HL-60/S4 treated with retinoic acid at 250 ng/mL for 4 days and 3 days (cell line): ENCODE measurements at regions not wholly inside any gene's neighbourhood (a gene's known extent, or its start where the extent isn't known, plus 50 kb on each side); places are given as distances from the start of the nearest gene placed in this dataset.

ENCODE experiments used
- in situ Hi-C: fragments of 300-500 bp; cut with MboI; formaldehyde crosslinking; loops from 2 replicates; pipeline ENCODE4 v1.7.0; 2022; ENCODE audit warnings: low sequenced_read_pairs

DNA sequence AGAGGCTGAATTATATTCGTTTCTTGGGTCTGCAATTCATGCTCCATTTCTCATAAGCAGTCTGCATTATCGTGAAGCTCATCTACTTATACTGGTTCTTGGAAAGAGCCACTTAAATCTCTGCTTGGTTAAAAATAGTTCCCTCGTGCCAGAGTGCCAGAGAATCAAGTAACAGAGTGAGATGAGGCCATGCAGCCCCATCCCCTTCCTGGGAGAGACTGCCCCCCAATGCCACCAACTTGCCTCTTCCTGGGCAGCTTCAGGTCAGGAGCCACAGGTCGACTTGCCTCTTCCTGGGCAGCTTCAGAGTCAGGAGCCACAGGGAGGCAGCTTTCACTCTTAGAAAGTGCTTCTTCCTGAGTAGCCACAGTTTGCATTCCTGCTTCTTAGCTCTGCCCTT is 223.9 kb upstream of the ZBED5 start:
- in situ Hi-C loops: no loop called here

DNA sequence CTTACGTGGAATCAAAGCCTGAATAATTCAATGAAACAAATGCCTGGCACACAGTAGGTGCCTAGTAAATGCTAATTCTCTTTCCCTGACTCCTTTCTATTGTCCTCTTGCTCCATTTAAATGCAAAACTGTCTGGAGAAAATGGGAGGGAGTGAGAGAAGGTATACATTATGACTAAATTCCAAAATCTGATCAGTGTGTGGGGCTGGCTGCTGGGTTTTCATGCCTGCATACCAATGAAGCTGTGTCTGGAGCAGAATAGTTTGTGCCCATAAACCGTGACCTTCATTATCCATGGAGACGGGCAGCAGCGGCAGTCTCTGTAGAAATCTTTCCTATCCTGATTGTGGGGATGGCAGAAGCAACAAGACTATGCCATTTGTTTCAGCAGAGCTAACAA is 223.4 kb upstream of the ZBED5 start:
- in situ Hi-C loops: no loop called here

DNA sequence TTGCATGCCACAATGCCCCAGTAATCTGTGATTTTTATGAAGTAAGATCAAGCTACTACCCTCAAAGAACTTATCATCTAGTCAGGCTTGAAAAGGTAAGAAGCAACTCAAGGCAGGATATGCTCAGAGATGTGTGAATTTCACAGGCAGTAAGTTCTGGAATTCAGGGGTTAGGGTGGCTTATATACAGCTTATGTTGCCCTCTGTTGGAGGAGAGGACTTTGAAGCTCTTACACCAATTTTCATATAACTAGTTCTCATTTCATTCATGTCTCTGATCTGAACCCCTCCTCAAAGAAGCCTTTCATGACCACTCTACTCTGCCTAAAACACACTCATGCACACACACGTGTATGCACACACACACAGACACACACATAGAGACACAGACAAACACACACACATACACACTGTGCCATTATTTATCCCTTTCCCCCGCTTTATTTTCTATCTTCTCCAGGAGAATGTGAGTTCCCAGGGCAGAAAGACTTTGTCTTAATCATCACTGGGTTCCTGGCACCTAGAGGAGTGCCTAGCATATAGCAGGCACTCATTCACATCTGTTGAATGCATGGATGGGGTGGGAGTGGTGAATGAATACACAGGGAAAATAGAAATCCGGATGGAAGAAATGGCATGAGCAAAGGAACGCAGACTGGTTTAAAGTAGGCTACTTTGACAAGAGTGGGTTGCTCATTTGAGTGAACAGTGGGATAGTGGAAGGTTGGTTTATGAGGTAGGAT is 220.7 kb upstream of the ZBED5 start:
- in situ Hi-C loops: no loop called here

DNA sequence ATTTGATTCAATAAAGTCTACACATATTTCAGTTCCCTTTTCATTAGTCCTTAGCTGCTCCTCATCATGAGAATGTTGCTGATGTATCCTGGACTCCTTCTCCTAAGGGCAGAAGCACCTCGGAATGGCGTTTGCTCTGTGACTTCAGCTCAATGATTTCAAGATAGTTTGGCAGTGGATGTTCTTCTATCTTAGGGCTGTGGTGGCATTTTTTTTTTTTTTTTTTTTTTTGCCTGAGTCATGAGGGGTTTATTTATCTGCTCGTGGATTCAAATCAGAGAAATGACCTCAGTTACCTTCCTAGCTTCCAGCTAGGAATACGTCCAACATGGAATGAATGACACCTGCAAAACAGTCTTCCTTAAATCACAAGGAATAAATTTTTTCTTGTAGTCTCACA is 220.0 kb upstream of the ZBED5 start:
- in situ Hi-C loops: no loop called here

DNA sequence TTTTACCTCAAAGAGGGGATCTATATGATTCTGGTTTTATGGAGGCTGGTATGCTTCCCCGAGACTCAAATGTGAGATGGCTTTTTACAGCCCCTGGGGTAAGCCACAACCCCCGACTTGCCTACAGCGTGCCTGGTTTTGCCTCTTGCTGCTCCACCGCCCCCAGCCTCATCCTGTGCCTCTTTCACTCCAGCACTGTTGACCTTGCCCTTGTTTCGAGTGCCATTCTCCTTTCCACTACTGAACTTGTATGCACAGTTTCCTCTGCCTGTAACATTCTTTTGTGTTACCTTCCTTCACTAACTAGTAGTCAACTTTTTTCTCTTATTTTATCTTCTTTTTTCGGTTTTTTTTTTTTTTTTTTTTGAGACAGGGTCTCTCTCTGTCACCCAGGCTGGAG is 219.0 kb upstream of the ZBED5 start:
- in situ Hi-C loops: no loop called here

DNA sequence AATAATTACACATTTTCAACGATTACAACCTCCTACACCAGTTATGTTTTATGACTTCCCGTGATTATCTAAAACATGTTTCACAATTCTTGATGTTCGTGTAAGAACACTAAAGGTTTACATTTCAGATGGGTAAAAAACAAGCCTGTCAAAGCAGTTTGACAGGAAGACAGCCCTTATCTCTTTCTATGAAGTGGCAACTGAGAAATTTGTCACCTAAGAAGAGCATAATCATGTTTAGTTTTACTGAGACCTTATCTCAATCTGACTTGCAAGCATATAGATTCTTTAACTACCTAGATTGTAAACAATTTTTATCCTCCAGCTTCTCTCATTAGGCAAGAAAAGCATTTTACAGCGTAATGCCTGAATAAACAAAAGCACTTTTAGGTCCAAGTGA is 218.4 kb upstream of the ZBED5 start:
- in situ Hi-C loops: no loop called here

DNA sequence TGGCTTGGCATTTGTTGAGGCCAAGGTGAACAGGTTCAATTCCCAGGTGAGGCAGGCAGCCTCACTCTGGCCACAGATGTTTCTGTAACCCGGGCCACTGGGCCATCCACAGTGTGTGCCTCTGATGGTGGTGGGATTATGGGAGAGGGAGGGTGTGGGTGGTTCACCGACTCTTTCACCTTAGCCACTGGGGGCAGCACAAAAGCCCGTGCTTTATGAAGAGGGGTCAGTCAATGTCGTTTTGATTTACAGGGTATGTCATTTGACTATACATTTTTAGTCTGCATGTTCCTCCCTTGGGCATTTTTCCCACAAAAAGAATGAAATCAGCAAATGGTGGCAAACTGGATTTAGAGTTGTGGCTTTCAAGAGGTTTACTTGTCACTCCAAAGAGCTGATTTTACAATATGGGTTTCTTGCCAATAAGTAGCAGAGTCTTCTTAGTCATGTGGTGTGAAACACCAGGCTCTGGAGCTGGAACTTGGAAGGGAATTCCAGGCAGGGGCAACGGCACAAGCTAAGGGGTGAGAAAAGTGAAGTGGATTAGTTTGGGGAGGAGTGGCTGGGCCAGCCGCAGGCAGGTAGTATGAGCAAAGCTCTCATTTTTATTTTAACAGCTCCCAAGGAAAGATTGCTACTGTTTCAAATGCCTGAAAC is 217.8 kb upstream of the ZBED5 start:
- in situ Hi-C loops: no loop called here

DNA sequence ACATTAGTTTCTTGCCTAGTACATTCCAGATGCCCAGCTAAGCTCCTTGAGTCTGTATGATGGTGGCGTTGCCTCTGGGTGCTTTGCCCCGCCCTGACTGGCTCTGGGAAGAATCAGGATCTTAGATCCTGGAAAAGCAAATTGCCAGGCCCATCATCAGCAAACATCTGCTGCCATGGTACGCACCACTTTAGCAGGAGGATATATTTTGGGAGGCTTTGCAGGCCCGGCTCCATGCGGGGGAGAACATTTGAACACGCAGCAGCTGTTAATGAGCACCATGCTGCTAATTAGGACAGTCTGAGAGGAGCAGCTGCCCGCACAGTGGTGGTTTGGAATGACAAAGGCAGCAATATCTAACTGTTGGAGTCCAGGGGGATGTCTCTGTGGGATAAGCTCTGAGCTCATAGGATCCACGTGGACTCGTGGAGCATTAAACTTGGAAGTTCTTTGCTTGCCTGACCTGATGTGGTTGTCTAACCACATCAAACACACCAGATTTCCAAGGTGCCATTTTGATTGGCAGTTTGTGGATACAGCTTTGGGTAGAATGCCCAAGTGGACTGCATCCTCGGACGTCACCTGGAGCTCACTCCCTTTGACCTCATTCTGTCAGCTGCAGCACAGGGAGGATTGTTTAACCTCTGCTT is 217.0 kb upstream of the ZBED5 start:
- in situ Hi-C loops: no loop called here

DNA sequence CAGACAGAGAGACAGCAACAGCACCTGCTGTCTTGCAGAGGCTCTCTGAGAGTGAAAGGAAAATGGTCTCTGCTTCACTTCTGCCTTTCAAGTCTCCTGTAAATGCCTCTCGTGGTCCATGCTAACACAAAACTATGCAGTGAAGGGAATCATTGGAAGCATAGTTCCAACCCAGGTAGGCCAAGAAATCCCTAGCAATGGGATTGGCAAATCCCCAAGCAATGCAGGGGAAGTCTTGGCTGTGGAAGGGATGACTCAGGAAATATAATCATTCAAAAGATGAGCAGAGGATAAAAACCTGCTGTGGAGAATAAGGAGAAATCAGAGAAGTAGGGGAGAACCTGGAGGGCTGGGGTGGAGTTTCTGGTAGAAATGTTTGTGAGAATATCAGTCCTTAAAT is 216.1 kb upstream of the ZBED5 start:
- in situ Hi-C loops: no loop called here

DNA sequence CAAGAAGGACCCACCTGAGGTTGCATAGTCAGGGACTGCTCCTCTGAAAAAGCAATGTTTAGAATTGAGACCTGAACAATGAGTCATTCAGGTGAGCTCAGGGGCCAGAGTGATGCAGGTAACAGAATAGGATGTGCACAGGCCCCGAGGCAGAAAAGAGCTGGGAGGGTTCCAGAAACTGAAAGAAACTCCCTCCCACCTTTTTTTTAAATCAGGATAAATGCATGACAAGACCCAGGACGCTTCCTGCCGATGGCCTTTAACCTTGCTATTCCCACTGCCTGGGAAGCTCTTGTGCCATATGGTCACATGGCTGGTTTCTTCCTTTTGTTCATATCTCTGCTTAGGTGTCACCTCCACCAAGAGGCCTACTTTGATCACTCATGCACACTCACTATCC is 214.2 kb upstream of the ZBED5 start:
- in situ Hi-C loops: no loop called here

DNA sequence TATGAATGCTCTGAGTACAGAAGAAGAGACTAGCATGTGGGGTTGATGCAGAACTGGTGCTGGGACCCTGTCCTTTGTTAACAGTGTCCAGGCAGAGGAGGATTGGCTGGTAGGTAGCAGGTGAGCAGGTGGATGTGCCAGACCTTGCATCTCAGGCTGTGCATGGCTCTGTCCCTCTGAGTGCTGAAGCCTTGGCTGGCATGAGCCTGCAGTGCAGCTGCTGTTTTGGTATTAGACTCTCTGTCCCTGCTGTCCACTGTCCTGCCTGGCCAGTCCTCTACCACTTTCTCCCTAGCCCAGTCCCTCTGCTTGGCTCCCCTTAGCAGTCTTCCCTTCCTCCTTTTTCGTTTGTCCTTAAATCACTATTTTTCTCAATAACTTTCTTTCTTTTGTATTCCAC is 213.6 kb upstream of the ZBED5 start:
- in situ Hi-C loops: no loop called here

DNA sequence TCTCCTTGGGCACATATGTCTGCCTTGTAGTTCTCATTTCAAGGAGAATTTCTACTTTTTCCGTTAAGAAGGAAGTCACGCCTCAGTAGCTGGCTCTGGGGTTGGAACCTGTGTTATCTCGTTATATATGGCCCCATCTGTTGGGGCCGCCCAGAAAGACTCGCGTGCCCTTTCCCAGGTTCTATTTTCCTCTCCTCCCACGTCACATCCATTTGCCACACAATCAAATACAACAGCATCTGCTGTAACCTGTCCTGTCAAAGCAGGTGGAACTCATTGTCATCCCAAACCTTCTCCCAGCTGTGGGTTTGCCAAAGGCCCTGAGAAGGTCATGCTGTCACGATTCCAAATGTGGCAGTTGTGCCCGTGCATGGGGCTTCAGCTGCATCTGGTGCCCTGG is 213.1 kb upstream of the ZBED5 start:
- in situ Hi-C loops: no loop called here

DNA sequence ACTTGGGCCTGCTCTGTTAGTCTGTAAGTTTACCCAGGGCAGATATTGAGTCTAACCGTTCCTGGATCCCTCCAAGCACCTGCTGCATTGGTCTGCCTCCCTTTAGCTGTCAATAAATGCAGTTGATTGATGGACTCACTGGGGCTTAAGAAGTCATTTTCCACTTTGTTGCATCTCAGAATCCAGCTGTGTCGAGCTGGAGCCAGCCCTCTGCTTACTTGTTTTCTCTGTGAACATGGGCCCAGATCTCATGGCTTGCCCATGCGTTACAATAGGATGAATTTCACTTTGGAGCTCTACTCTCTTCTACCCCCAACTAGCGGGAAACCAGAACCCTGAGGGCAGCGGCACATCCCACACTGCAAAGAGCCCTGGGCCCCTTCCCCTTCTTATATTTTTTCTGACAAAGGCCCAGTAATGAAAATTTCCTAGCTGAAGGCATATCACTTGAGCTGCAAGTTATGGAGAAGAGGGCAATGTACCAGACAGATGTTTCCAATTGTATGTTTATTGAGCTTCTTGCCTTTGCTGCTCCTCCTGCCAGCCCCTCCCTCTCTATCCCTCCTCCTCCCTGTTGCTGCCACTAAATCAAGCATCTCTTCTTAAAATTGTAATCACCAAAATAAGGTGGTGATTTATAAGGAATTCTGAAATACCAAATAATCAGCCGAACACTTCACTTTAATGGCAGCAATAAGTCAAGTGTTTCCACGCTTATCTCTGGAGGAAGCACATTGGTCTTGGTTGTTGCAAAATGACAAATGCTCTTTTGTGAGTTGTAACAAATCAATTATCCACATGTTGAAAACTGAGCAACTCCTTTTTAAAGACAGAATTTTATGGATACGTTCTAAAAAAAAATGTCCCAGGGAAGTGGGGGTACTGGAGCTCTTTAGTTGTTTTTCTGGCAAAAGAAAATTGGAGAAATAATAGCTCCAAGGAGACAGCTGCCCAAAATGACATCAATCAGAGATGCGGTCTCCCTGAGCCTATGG is 212.3 kb upstream of the ZBED5 start:
- in situ Hi-C loops: no loop called here

DNA sequence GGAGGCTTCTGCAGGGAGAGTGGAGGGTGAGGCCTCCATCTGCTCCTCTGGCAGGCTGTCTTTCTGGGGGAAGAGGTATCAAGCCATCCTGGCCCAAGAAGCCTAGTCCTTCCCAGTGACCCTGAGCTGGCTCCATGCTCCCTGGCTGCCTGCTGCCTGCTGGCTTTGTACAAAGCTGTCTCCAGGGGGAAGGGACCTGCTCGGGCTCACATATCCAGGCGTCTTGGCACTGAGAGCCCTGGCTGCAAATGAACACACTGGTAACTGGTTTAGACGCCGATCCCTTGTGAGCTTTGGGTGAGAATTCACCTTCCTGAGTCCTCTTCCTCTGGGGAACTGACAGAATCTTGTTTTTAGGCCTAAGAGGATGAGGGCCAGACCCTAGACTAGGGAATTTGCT is 210.3 kb upstream of the ZBED5 start:
- in situ Hi-C loops: no loop called here

DNA sequence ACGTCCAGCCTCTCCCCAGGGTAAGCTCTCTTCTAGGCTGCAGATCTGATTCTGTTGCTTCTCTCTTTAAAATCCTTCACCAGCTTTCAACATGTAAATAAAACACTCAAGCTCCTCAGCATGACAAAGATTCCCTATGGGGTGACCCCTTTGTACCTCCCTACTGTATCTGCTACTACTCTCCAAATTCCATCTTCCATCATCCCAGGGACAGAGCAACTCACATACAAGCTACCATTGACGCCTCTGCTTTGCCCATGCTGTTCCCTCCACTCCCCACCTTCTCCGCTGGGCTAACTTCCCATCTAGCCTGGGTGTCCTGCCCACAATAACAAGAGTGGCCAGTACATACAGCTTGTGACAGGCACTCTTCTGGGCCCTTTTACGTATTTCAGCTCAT is 207.5 kb upstream of the ZBED5 start:
- in situ Hi-C loops: no loop called here

DNA sequence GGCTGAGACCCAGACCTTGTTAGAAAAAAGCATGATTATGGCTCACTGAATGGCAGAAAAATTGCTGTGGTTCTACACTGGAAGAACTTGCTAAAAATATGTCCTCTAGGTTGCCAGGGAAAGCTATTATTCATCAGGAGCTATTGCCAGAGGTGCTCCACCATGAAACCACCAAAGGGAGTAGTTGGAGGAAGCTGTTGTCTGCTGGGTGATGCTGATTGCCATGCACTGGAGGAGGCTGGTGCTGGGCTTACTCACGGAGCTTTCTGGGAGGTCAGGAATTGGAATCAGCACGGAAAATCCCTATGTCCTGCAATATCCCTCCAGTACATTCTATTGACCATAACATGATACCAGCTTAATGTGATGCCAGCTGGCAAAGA is 199.6 kb upstream of the ZBED5 start:
- in situ Hi-C loops: no loop called here

DNA sequence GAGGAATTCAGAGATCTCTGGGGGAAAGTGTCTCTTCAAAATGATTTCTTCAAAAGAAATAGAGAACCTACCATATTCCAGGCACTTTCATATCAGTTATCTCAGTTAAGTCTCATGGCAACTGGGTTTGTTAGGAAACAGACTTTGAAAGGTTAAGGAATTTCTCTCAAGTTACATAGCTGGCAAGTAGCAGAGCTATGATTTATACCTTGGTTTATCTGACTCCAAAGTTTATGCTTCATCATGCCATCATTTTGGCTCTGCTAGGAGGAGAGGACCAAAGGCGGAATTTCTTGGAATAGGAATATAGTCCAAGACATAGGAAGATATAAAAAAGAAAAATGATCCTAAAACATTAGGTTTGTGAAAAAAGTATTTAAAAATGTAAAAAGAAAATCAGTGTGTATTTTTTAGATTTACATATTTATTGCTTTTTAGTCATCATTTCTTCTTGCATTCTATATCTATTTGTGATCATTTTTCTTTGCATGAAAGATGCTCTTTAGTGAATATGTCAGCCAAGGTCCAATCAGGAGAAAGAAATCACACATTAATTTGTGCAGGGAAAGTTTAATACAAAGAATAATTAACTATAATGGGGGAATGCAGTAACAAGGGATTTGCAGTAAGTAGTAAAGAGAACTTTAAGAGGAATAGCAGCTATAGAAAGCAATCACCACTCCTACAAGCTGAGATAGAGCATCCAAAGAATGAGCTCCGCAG is 199.1 kb upstream of the ZBED5 start:
- in situ Hi-C loops: no loop called here

DNA sequence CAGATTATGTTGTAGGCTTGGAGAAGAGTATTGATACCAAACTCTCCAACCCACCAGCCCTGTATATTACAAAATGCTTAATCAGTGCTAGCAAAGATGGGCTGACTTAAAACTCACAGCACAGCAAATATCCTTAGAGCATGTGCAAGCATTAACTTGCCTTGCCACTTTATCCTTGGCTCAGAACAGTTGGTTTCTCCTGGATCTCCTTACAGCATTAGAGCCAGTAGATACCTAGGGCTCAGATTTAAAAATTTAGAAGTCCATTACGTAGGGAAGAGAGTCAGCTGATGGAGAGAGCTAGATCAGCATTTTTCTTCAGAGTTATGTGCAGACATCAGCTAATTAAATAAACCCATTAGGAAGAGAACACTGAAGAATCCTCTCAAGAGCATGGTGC is 198.5 kb upstream of the ZBED5 start:
- in situ Hi-C loops: no loop called here

DNA sequence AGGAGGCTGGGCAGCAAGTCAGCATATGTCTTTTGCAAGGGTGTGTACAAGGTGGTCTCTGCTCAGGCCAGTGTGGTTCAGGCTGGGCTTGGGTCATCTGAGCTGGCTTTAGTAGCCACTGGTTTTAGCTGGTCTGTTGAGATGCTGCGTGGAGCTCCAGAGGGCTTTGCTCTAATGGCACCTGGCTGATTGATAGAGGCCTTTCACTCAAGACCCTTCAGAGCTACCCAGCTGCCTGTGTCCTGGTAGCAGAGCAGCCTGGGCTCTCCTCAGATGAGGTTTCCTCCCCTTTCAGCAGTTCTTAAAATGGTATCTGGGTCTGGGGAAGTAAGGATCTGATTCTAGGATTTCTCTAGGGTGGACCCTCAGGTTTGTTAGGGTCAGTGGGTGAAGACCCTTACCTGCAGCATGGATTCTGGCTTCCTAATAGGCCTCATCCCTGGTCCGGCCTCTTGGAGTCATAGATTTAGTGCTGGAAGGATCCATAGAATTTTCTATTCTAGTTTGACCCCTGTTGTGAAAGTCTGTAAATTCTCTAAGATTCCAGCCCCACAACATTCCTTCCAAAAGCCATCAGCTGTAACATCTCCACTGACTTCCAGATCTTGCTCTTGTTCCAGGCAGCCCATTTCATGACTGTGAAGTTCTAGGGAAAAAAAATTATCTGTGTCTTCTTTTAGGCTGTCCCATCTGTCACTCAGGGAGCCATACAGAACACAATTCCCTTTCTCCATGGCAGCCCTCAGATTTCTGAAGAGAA is 190.2 kb upstream of the ZBED5 start:
- in situ Hi-C loops: loop anchor here (25.0 kb wide), 1 partner anchor 739 kb away; no protein-coding TSS in a partner anchor

DNA sequence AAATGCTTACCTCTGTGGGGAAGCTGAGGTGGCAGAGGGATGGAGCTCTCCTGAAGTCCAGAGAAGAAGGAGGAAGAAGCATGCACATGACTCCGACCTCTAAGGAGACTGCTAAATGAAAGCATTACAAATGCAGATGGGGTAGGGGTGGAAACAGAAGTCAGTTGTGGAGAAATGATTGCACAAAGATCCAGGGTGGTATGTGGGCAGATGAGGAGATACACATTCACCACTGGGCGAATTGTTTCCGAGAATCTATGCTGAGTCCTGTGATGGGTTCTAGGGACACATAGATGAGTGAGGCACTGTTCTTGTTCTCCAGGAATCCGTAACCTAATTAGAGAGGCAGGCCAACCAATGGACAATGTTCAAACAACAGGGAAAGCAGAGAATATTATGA is 188.9 kb upstream of the ZBED5 start:
- in situ Hi-C loops: loop anchor here (25.0 kb wide), 1 partner anchor 741 kb away; no protein-coding TSS in a partner anchor
